ENCODE measurements at regions not wholly inside any gene's neighbourhood (a gene's known extent, or its start where the extent isn't known, plus 50 kb on each side); places are given as distances from the start of the nearest gene placed in this dataset.
A peak's percentile ranks its signal among the peaks of the same experiment; 100 is the strongest.

GRCh38 chr1:228979325-228979699 lies 244.0 kb downstream of the RHOU start:
- DNase-seq, result no peak

- DNase-seq, result no peak
Observed at GRCh38 chr1:228979774-228980173, 244.5 kb downstream of the RHOU start.

GRCh38 chr1:228980232-228980937 lies 245.1 kb downstream of the RHOU start:
- no peak for DNase-seq

- DNase-seq, result no peak
Observed at GRCh38 chr1:228982637-228983036, 247.4 kb downstream of the RHOU start.

- no peak for DNase-seq
Observed at GRCh38 chr1:228983231-228983660, 248.0 kb downstream of the RHOU start.

GRCh38 chr1:228983661-228984060 lies 248.4 kb downstream of the RHOU start:
- no peak for DNase-seq

- no peak for DNase-seq
Observed at GRCh38 chr1:228984107-228984506, 248.8 kb downstream of the RHOU start.

- no peak for DNase-seq
Observed at GRCh38 chr1:228984646-228985631, 249.7 kb downstream of the RHOU start.

GRCh38 chr1:228985661-228986060 lies 250.4 kb downstream of the RHOU start:
- DNase-seq, result no peak

- no peak for DNase-seq
Observed at GRCh38 chr1:228986093-228986904, 251.0 kb downstream of the RHOU start.

GRCh38 chr1:228987286-228987685 lies 252.0 kb downstream of the RHOU start:
- DNase-seq, result no peak

- DNase-seq, result no peak
Observed at GRCh38 chr1:228987736-228988506, 252.6 kb downstream of the RHOU start.

GRCh38 chr1:228988664-228989063 lies 253.4 kb downstream of the RHOU start:
- no peak for DNase-seq

GRCh38 chr1:228989176-228989575 lies 253.9 kb downstream of the RHOU start:
- no peak for DNase-seq

- no peak for DNase-seq
Observed at GRCh38 chr1:228989676-228989991, 254.4 kb downstream of the RHOU start.

GRCh38 chr1:228989992-228990827 lies 254.9 kb downstream of the RHOU start:
- DNase-seq, result peak; percentile 12

- DNase-seq, result no peak
Observed at GRCh38 chr1:228990906-228991569, 255.8 kb downstream of the RHOU start.

- no peak for DNase-seq
Observed at GRCh38 chr1:228992044-228992443, 256.8 kb downstream of the RHOU start.

GRCh38 chr1:228992907-228993535 lies 257.7 kb downstream of the RHOU start:
- DNase-seq, result no peak

Measured in kidney glomerular epithelial cell (primary cell).